ENCODE measurements at regions not wholly inside any gene's neighbourhood (a gene's known extent, or its start where the extent isn't known, plus 50 kb on each side); places are given as distances from the start of the nearest gene placed in this dataset.

DNA sequence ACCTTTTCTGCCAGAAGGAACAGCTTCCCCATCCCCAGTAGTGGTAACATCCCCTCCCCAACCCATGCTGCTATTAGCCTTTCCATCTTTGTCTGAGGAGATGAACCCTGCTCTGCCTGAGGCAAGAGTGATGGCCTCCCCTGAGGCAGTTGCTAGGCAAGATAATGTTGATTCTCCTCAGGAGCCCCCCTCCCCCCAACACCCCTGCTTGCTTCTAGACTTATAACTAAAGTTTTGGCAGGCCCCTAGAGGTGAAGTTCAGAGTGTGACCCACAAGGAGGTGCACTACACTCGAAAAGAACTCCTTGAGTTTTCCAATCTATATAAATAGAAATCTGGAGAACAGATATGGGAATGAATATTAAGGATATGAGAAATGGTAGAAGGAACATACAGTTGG lies 962.5 kb downstream of the ADGRL3 start:
- FAIRE-seq: no peak
- Histone ChIP-seq H3K27me3 (ENCODE audit: control insufficient read depth in 1 of 2, insufficient read depth in 2 of 2, low read length in 2 of 2) (no peaks in the 10 kb centered on the region; a peak in 1 of 5 replicates), H4K20me1 (ENCODE audit: insufficient read depth, low read length) (no peaks in the 10 kb centered on the region), H3K27ac (ENCODE audit: extremely low read length, insufficient read depth, low read length) (no peak overlapping the region), H3K4me1 (ENCODE audit: insufficient read depth, low read length) (no peaks in the 10 kb centered on the region), H3K36me3 (replicated peaks in 1 of 2; ENCODE audit: control insufficient read depth in 1 of 2, insufficient read depth in 2 of 2, low read length in 2 of 2) (no peaks in the 10 kb centered on the region), H3K4me2 (ENCODE audit: low read depth, low read length) (no peak overlapping the region), H3K4me3 (replicated peaks in 1 of 3; ENCODE audit: insufficient read depth in 1 of 3, low read depth in 2 of 3, low read length in 3 of 3) (no peak overlapping the region), H3K9ac (ENCODE audit: insufficient read depth, low read depth, low read length) (no peak overlapping the region), H3K9me3 (ENCODE audit: low read length) (peaks cover 12% of the 10 kb centered on the region), H2AFZ (ENCODE audit: low read length) (no peak overlapping the region), H3K79me2 (ENCODE audit: insufficient read depth, low read length) (no peaks in the 10 kb centered on the region)
- DNase-seq (ENCODE audit: low spot score): no peak
- ATAC-seq: no peak
- intact Hi-C loops (cut with micrococcal nuclease; ENCODE audit: unreplicated experiment): no loop called here
- in situ Hi-C loops (cut with HindIII; ENCODE audit: extremely low pct_ligation_motif_present, low pct_unique_long_range_greater_than_20kb): no loop called here
- ChIA-PET POLR2A (no interaction called here), CTCF (ENCODE audit: low intra/inter-chr PET ratio, low total read pairs) (no interaction called here)
- BruUV-seq (replicated peaks): no TSS peak
- WGBS (ENCODE audit: low lambda C conversion rate): 0% methylated on average over 1 of the region's 1 CpG
- TF ChIP-seq ZNF205 (CRISPR knock-in tag; IDR thresholded peaks at IDR 0.05) (no peak), GABPA (IDR thresholded peaks at IDR 0.05; ENCODE audit: low read depth, low read length) (no peak), GABPA (CRISPR knock-in tag; IDR thresholded peaks at IDR 0.05; ENCODE audit: low read depth) (no peak), IRF2 (CRISPR knock-in tag; IDR thresholded peaks at IDR 0.05) (no peak), FOXP1 (IDR thresholded peaks at IDR 0.05) (no peak), FOXP1 (CRISPR knock-in tag; IDR thresholded peaks at IDR 0.05) (no peak), SMARCC2 (IDR thresholded peaks at IDR 0.05) (no peak), YY1 (IDR thresholded peaks at IDR 0.05; ENCODE audit: insufficient read depth, insufficient replicate concordance, low read depth, low read length) (no peak), ZNF549 (CRISPR knock-in tag; IDR thresholded peaks at IDR 0.05) (no peak), ZNF878 (CRISPR knock-in tag; IDR thresholded peaks at IDR 0.05) (no peak), NFE2L2 (IDR thresholded peaks at IDR 0.05; ENCODE audit: low read length) (no peak), PCBP1 (IDR thresholded peaks at IDR 0.05; ENCODE audit: borderline replicate concordance, low read depth, low read length) (no peak), SRSF1 (optimal IDR thresholded peaks at IDR 0.05; ENCODE audit: low read depth, low read length) (no peak), U2AF1 (optimal IDR thresholded peaks at IDR 0.05; ENCODE audit: low read depth, low read length) (no peak), CHD2 (IDR thresholded peaks at IDR 0.05; ENCODE audit: low read depth, low read length) (no peak), TARDBP (CRISPR knock-in tag; IDR thresholded peaks at IDR 0.05) (no peak), AHR (CRISPR knock-in tag; IDR thresholded peaks at IDR 0.05) (no peak), SNRNP70 (IDR thresholded peaks at IDR 0.05; ENCODE audit: low read depth, low read length) (no peak)
- TF ChIP-seq, protein P1, sequence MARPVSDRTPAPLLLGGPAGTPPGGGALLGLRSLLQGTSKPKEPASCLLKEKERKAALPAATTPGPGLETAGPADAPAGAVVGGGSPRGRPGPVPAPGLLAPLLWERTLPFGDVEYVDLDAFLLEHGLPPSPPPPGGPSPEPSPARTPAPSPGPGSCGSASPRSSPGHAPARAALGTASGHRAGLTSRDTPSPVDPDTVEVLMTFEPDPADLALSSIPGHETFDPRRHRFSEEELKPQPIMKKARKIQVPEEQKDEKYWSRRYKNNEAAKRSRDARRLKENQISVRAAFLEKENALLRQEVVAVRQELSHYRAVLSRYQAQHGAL (CRISPR knock-in tag; IDR thresholded peaks at IDR 0.05; ENCODE audit: not compliant biosample characterization): no peak
- TF ChIP-seq, protein P2, sequence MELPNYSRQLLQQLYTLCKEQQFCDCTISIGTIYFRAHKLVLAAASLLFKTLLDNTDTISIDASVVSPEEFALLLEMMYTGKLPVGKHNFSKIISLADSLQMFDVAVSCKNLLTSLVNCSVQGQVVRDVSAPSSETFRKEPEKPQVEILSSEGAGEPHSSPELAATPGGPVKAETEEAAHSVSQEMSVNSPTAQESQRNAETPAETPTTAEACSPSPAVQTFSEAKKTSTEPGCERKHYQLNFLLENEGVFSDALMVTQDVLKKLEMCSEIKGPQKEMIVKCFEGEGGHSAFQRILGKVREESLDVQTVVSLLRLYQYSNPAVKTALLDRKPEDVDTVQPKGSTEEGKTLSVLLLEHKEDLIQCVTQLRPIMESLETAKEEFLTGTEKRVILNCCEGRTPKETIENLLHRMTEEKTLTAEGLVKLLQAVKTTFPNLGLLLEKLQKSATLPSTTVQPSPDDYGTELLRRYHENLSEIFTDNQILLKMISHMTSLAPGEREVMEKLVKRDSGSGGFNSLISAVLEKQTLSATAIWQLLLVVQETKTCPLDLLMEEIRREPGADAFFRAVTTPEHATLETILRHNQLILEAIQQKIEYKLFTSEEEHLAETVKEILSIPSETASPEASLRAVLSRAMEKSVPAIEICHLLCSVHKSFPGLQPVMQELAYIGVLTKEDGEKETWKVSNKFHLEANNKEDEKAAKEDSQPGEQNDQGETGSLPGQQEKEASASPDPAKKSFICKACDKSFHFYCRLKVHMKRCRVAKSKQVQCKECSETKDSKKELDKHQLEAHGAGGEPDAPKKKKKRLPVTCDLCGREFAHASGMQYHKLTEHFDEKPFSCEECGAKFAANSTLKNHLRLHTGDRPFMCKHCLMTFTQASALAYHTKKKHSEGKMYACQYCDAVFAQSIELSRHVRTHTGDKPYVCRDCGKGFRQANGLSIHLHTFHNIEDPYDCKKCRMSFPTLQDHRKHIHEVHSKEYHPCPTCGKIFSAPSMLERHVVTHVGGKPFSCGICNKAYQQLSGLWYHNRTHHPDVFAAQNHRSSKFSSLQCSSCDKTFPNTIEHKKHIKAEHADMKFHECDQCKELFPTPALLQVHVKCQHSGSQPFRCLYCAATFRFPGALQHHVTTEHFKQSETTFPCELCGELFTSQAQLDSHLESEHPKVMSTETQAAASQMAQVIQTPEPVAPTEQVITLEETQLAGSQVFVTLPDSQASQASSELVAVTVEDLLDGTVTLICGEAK (IDR thresholded peaks at IDR 0.05): no peak
- TF ChIP-seq, protein P2 (CRISPR knock-in tag; IDR thresholded peaks at IDR 0.05): no peak

All from HepG2 (cell line).